ENCODE measurements at regions not wholly inside any gene's neighbourhood (a gene's known extent, or its start where the extent isn't known, plus 50 kb on each side); places are given as distances from the start of the nearest gene placed in this dataset.

GRCh38 chr17:70230850-70231640 lies 61.7 kb downstream of the KCNJ2 start:
- no peak for DNase-seq

- no peak for DNase-seq
Measured at GRCh38 chr17:70232466-70232865, 63.1 kb downstream of the KCNJ2 start.

- no peak for DNase-seq
Measured at GRCh38 chr17:70235252-70235651, 65.9 kb downstream of the KCNJ2 start.

- no peak for DNase-seq
Measured at GRCh38 chr17:70238228-70238627, 68.9 kb downstream of the KCNJ2 start.

- no peak for DNase-seq
Measured at GRCh38 chr17:70238646-70239045, 69.3 kb downstream of the KCNJ2 start.

- no peak for DNase-seq
Measured at GRCh38 chr17:70239391-70239826, 70.1 kb downstream of the KCNJ2 start.

- no peak for DNase-seq
Measured at GRCh38 chr17:70241071-70241470, 71.7 kb downstream of the KCNJ2 start.

- DNase-seq, result no peak
Measured at GRCh38 chr17:70242781-70243437, 73.6 kb downstream of the KCNJ2 start.

- no peak for DNase-seq
Measured at GRCh38 chr17:70251706-70252105, 82.4 kb downstream of the KCNJ2 start.

- DNase-seq, result peak; percentile 26
Measured at GRCh38 chr17:70254735-70255460, 85.6 kb downstream of the KCNJ2 start.

- DNase-seq, result no peak
Measured at GRCh38 chr17:70256751-70257150, 87.4 kb downstream of the KCNJ2 start.

- no peak for DNase-seq
Measured at GRCh38 chr17:70258465-70258864, 89.1 kb downstream of the KCNJ2 start.

- DNase-seq, result no peak
Measured at GRCh38 chr17:70259400-70259799, 90.1 kb downstream of the KCNJ2 start.

GRCh38 chr17:70261170-70261569 lies 91.8 kb downstream of the KCNJ2 start:
- DNase-seq, result no peak

GRCh38 chr17:70265471-70265870 lies 96.1 kb downstream of the KCNJ2 start:
- no peak for DNase-seq

- DNase-seq, result no peak
Measured at GRCh38 chr17:70266394-70266793, 97.1 kb downstream of the KCNJ2 start.

GRCh38 chr17:70268383-70268782 lies 99.1 kb downstream of the KCNJ2 start:
- DNase-seq, result no peak

GRCh38 chr17:70270554-70270953 lies 101.2 kb downstream of the KCNJ2 start:
- DNase-seq, result no peak

GRCh38 chr17:70271200-70271599 lies 101.9 kb downstream of the KCNJ2 start:
- DNase-seq, result no peak

- peak; percentile 77 for DNase-seq
Measured at GRCh38 chr17:70271672-70272071, 102.3 kb downstream of the KCNJ2 start.

GRCh38 chr17:70274255-70274654 lies 104.9 kb downstream of the KCNJ2 start:
- DNase-seq, result no peak

GRCh38 chr17:70276906-70277305 lies 107.6 kb downstream of the KCNJ2 start:
- DNase-seq, result no peak

GRCh38 chr17:70278844-70279462 lies 109.6 kb downstream of the KCNJ2 start:
- DNase-seq, result peak; percentile 35

Measured in NCI-H2171 (cell line).